Transverse colon (tissue), 4 donors: ENCODE measurements at regions not wholly inside any gene's neighbourhood (a gene's known extent, or its start where the extent isn't known, plus 50 kb on each side); places are given as distances from the start of the nearest gene placed in this dataset.

Source experiments
- CTCF ChIP-seq, 5 experiments: fragments of 200-600 bp in 3 of 5; fragments of 450-650 bp in 2 of 5; sonication (generic) in 3 of 5; IDR thresholded peaks; 1 replicate in 2 of 5; 2 replicates in 3 of 5; pipeline ENCODE4 v1.5.1; 2016 to 2017; ENCODE audit warnings: antibody characterized with exemption in 5 of 5, inconsistent platforms in 3 of 5, mild to moderate bottlenecking in 2 of 5, moderate library complexity in 1 of 5
- POLR2AphosphoS5 ChIP-seq, 3 donors: sonication (generic); formaldehyde crosslinking; IDR thresholded peaks; one replicate each; pipeline ENCODE4 v1.6.1; 2016; ENCODE audit warnings: antibody characterized with exemption in 3 of 3

GRCh38 chr18:75783566-75784281, 356.2 kb upstream of the SMIM21 start:
- TF ChIP-seq CTCF (IDR thresholded peaks at IDR 0.05) (no peak), POLR2AphosphoS5 (IDR thresholded peaks at IDR 0.05) (no peak)
